Mucosa of stomach (tissue), 1 donor: ENCODE measurements at regions not wholly inside any gene's neighbourhood (a gene's known extent, or its start where the extent isn't known, plus 50 kb on each side); places are given as distances from the start of the nearest gene placed in this dataset.

Experiments
- H3K27me3 ChIP-seq: one replicate; pipeline ENCODE4 v1.7.0; 2013; ENCODE audit warnings: mild to moderate bottlenecking, low read length; ENCODE audit not compliant: control insufficient read depth, insufficient read depth
- H3K36me3 ChIP-seq: one replicate; pipeline ENCODE4 v1.7.0; 2013; ENCODE audit warnings: low read length; ENCODE audit not compliant: control insufficient read depth, insufficient read depth
- H3K4me1 ChIP-seq: one replicate; pipeline ENCODE4 v1.7.0; 2013; ENCODE audit warnings: mild to moderate bottlenecking, low read length; ENCODE audit not compliant: control insufficient read depth, insufficient read depth
- H3K4me3 ChIP-seq: one replicate; pipeline ENCODE4 v1.7.0; 2013; ENCODE audit warnings: low read length
- H3K9ac ChIP-seq: one replicate; pipeline ENCODE4 v1.7.0; 2013; ENCODE audit warnings: mild to moderate bottlenecking, low read length, moderate library complexity
- H3K9me3 ChIP-seq: one replicate; pipeline ENCODE4 v1.7.0; 2013; ENCODE audit warnings: mild to moderate bottlenecking, low read length, moderate library complexity; ENCODE audit not compliant: control insufficient read depth
- donor health status: Pancreatic carcinoma.

DNA sequence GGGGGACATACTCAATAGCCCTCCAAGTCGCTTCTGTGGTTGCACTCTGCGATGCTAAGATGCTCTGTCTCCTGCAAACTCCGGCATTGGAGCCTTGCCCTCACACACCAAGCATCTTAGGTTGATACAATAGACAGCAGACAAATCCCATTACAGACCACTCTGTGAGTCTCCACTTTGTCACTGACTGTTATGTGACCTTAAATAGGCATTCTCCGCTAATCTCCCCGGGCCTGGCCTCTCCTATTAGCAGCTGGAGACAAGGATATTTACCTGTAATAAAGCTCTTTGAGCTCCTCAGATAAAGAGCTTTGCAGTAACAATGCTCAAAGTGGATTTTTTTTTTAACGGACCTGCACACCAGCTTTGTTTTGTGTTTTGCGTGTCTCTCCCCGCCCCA lies 479.7 kb upstream of the TBX3 start:
- no peaks in the 10 kb centered on the region for H3K9me3 ChIP-seq
- H3K36me3 ChIP-seq: no peaks in the 10 kb centered on the region
- H3K27me3 ChIP-seq: no peaks in the 10 kb centered on the region
- no peaks in the 10 kb centered on the region for H3K4me1 ChIP-seq
- H3K4me3 ChIP-seq: no peak overlapping the region
- H3K9ac ChIP-seq: no peak overlapping the region

DNA sequence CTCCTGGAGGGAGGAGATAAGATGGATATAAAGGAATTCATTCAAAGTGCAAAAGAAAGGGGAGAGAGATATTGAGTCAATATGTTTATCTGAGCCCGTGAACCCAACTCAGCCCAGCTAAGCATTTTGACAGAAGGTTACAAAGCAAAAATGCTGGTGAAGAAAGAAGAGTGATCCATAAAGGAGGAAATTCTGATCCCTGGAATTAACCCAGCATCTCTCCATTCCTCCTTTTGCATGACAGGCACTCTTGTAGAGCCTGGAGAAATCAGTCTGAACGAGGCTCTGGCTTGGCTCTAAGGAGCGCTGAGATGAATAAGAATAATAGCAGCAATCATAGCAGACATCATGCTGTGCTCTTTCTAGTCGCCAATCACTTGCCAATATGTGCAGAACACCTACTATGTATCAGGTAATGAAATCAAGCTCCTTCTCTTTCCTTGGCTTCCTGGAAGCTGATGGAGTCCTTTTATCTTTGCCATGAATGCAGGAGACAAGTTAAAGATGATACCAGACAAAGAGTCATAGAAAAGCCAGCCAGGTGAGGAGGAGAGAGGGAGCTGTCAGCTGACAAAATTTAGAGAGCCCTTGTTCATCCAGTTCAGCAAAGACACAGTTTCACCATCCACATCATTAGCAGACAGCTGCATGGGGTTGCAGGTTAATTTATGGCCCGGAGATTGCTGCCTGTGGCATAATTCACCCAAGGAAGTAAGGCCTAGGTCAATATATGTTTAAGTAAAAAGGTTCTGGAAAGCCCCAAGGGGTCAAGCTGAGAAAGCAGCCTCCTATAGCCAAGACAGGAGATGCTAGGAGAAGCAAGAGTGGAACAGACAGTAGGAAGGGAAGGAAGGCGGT lies 476.5 kb upstream of the TBX3 start:
- Histone ChIP-seq H3K4me3 (no peak overlapping the region), H3K27me3 (no peaks in the 10 kb centered on the region), H3K9me3 (no peaks in the 10 kb centered on the region), H3K36me3 (no peaks in the 10 kb centered on the region), H3K4me1 (no peaks in the 10 kb centered on the region), H3K9ac (no peak overlapping the region)

DNA sequence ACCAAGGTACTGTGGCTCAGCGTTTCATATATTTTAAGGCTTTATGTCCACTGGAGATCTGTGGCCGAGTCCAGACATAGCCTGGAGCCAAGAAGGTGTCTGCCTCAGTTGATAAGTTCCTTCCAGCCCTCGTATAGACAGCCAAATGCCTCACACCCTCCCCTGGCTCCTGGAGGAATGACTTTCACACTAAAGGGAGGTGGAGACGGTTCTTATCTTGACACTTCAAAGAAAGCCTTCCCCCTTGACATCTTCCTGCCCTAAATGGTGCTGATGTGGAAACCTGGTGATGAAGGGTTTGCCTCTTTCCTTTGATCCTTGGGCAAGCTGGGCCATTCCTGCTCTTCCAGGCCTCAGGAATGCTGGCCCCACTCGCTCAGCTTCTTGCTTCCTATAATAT lies 474.8 kb upstream of the TBX3 start:
- Histone ChIP-seq H3K4me3 (no peak overlapping the region), H3K27me3 (no peaks in the 10 kb centered on the region), H3K9ac (no peak overlapping the region), H3K4me1 (no peaks in the 10 kb centered on the region), H3K36me3 (no peaks in the 10 kb centered on the region), H3K9me3 (no peaks in the 10 kb centered on the region)

DNA sequence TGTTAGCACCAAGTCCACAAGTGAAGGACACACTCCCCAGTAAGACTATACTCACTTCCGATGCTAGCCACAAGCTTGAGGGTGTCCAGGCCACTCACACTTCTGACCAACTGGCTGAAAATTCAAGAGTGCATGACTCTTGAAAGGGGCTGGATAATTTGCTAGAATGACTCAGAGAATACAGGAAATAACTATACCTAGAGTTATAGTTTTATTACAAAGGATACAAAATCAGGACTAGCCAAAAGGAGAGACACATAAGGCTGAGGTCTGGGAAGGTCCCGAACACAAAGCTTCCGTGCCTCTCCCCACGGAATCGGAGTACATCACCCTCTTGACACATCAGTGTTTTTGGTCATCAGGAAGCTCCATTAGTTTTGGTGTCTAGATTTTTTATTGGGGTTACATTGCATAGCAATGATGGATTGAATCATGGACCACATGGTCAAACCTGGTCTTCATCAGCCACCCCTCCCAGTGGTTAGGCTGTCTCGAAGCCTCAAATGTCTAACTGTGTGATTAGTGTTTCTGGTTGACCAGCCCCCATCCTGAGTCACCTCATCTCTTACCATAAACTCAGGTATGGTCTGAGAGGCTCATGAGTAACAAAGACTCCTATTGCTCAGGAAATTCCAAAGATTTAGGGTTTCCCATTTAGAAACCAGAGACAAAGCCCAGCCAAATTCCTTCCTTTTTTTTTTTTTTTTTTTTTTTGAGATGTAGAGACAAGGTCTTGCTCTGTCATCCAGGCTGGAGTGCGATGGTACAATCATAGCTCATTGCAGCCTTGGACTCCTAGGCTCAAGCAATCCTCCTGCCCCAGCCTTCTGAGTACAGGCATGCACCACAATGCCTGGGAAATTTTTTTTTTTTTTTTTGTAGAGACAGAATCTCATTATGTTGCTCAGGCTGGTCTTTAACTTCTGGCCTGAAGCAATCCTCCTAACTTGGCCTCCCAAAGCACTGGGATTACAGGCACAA lies 472.0 kb upstream of the TBX3 start:
- Histone ChIP-seq H3K9me3 (no peaks in the 10 kb centered on the region), H3K9ac (no peak overlapping the region), H3K36me3 (no peaks in the 10 kb centered on the region), H3K4me3 (no peak overlapping the region), H3K27me3 (no peaks in the 10 kb centered on the region), H3K4me1 (no peaks in the 10 kb centered on the region)

DNA sequence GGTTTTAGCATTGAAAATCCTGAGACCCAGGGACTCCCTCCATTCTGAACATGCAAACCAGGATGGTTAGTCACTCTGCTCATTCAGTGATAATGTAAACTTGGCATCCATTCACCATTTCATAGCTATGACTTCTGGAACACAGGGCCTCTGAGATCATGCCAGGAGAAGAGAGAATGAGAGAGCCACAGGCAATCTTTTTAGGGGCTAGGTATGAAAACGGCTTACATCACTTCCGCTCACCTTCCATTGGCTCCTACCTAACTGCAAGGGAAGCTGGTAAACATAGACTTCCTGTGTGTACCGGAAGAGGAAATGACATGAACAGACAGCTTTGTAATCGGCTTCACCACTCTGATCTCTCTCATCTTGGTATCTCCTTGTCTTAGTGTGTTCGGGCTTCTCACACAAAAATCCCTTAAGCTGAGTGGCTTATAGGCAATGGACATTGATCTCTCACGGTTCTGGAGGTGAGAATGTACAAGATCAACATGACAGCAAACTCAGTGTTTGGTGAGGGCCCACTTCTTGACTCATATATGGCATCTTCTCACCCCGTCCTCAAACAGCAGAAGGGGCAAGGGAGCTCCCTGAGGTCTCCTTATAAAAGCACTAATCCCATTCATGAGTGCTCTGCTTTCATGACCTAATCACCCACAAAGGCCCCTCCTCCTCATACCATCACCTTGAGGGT lies 465.9 kb upstream of the TBX3 start:
- H3K4me3 ChIP-seq: no peak overlapping the region
- H3K36me3 ChIP-seq: no peaks in the 10 kb centered on the region
- H3K9me3 ChIP-seq: no peaks in the 10 kb centered on the region
- H3K4me1 ChIP-seq: no peaks in the 10 kb centered on the region
- no peaks in the 10 kb centered on the region for H3K27me3 ChIP-seq
- H3K9ac ChIP-seq: no peak overlapping the region

DNA sequence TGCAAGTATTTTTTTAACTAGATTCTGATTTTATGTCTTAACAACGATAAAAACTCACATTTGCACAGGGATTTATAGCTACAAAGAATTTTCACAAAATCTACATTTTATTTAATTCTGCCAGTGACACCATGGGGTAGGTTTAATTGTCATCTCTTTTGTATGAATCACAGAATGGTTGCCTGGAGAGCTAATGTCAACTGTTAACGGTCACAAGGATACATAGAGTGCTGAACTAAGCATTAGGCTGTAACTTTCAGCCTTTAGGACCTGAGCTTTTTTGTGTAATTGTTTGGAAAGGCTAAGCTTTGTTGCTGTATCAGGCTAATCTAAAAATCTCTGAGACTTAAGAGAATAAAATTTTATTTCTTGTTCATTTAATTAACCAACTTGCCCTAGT lies 465.3 kb upstream of the TBX3 start:
- H3K4me3 ChIP-seq: no peak overlapping the region
- H3K9me3 ChIP-seq: no peaks in the 10 kb centered on the region
- H3K9ac ChIP-seq: no peak overlapping the region
- no peaks in the 10 kb centered on the region for H3K4me1 ChIP-seq
- no peaks in the 10 kb centered on the region for H3K27me3 ChIP-seq
- no peaks in the 10 kb centered on the region for H3K36me3 ChIP-seq

DNA sequence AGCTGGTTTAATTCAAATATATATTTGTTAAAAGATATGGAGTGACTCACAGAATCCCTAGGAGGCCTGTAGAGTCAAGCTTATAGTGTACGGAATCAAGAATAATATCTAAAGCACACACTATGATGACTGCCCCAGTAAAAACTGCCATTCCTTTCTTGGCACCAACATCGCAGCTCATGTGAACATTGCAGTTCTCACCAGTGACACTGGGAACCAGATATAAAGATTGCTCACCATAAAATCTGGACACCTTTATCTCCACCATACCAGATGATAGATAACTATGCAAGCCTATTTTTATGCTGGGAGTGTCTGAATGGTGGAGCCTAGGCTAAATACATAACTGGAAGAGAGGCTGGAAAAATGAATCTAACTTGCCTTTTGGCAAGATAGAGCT lies 463.9 kb upstream of the TBX3 start:
- H3K36me3 ChIP-seq: no peaks in the 10 kb centered on the region
- H3K4me1 ChIP-seq: no peaks in the 10 kb centered on the region
- H3K27me3 ChIP-seq: no peaks in the 10 kb centered on the region
- H3K9ac ChIP-seq: no peak overlapping the region
- H3K4me3 ChIP-seq: no peak overlapping the region
- H3K9me3 ChIP-seq: no peaks in the 10 kb centered on the region

DNA sequence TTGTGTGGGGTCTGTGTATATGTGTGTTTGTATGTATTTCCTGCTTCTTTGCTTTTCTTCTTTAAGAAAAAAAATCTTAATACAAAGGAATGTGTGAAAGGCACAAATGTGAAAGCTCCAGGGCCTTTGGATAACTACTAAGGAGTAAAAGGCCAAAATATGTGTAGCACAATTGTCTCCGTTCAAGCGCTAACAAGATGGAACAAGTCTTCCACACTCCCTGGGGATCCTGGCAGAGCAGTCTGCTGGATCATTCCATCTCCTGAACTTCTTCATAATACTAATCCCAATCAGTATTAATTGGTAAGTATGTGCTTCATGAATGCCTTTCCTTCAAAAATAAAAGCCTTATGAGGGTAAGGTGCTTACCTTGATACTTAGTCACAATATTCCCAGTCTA lies 462.5 kb upstream of the TBX3 start:
- no peaks in the 10 kb centered on the region for H3K27me3 ChIP-seq
- H3K9me3 ChIP-seq: no peaks in the 10 kb centered on the region
- H3K4me3 ChIP-seq: no peak overlapping the region
- no peak overlapping the region for H3K9ac ChIP-seq
- no peaks in the 10 kb centered on the region for H3K4me1 ChIP-seq
- H3K36me3 ChIP-seq: no peaks in the 10 kb centered on the region

DNA sequence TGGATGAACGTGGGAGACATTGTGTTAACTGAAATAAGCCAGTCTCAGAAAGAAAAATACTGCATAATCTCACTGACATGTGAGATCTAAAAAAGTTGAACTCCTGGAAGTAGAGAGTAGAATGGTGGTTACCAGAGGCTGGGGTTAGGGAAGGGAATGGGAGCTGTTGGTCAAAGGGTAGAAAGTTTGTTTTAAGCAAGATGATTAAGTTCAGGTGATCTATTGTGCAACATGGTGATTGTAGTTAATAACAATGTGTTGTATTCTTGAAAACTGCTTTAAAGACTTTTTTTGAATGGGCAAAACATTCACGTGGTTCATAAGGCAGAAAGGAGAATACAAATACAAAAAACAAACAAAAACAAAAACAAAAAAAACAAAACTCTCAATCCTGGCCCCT lies 460.4 kb upstream of the TBX3 start:
- Histone ChIP-seq H3K27me3 (no peaks in the 10 kb centered on the region), H3K4me1 (no peaks in the 10 kb centered on the region), H3K36me3 (no peaks in the 10 kb centered on the region), H3K9me3 (no peaks in the 10 kb centered on the region), H3K4me3 (no peak overlapping the region), H3K9ac (no peak overlapping the region)

DNA sequence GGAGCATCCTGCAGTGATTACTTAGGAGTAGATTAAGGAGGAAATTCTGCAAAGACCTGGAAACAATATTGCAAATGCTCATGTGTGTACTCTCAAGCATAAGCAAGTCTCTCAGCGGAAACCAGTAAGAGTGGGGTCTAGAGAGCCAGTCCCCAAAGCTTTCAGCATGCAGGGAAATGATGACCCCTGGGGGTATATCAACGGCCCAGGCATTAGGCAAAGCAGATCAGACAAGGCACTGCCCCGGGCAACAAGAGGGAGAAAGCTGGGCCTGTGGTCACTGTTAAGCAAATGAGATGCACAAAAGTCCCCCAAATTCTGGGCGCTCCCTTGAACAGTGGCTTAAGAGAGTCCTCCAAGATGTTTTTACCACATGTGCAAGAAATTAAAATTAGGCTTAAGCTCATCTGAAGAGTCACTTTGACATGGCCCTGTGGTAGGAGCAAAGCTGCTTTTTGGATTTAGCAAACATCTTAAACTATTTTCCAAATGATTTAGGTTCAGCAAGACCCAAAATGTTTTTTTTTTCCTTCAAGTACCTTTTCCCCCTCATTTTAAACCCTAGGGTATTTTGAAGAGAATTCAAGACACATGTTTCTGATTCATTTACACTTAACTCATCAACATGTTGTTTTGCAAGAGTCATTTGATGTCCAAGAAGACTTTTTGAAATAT lies 457.1 kb upstream of the TBX3 start:
- H3K4me1 ChIP-seq: no peaks in the 10 kb centered on the region
- no peak overlapping the region for H3K9ac ChIP-seq
- no peaks in the 10 kb centered on the region for H3K27me3 ChIP-seq
- no peaks in the 10 kb centered on the region for H3K9me3 ChIP-seq
- H3K4me3 ChIP-seq: no peak overlapping the region
- H3K36me3 ChIP-seq: no peaks in the 10 kb centered on the region

DNA sequence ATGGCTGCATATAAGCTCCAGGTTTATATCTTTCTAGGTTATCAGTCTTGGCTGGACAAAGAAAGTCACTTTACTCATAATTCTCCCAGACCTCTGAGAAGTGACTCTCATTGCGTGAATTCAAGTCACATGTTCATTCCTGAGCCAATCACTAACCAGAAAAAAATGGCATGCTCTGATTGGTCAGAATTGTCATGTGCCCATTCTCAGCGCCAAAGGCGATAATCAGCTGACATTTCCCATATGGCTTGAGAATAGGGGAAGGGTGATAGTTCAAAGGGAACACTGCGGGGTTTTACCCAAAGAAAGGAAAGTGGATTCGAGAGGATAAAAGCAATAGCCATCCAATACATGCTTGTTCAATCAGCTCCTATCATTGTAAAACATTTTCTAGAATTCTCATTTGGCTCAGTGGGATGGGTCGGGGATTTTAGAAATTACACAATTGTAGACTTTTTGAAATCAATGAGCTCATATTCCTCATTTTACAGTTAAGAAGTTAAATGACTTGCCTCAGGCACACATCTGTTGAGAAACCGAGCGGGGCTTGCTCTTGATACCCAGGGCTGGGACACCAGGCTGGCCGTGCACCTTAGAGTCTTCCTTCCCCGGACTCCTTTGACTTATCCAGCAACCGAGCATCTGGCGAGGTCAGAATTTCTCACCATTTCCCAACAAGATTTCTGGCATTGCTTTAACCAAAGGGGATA lies 454.0 kb upstream of the TBX3 start:
- no peak overlapping the region for H3K9ac ChIP-seq
- H3K36me3 ChIP-seq: no peaks in the 10 kb centered on the region
- no peaks in the 10 kb centered on the region for H3K9me3 ChIP-seq
- no peak overlapping the region for H3K4me3 ChIP-seq
- no peaks in the 10 kb centered on the region for H3K4me1 ChIP-seq
- H3K27me3 ChIP-seq: no peaks in the 10 kb centered on the region
